IMR-90 (cell line): ENCODE measurements at regions not wholly inside any gene's neighbourhood (a gene's known extent, or its start where the extent isn't known, plus 50 kb on each side); places are given as distances from the start of the nearest gene placed in this dataset.

ENCODE experiments used
- ATAC-seq: fragments of 200-7000 bp; cut with Tn5 transposase; 2 replicates; pipeline ENCODE4 v1.9.1; 2020; ENCODE audit warnings: low read depth, mild to moderate bottlenecking, moderate library complexity
- BruUV-seq: library from RNA; stranded (reverse); fragments of 400-500 nt; replicated peaks from 2 replicates; lab custom pipeline; 2021; lab: Mats Ljungman, UMichigan
- CTCF ChIA-PET: fragments of 300-600 bp; formaldehyde crosslinking; extraction: SDS; loops from one replicate; lab custom pipeline; 2021; ENCODE audit warnings: antibody characterized with exemption; lab: Yijun Ruan, JAX
- POLR2A ChIA-PET: fragments of 300-600 bp; sonication (Branson Sonifier 250); formaldehyde crosslinking; loops from one replicate; lab custom pipeline; 2022; ENCODE audit warnings: antibody characterized with exemption; ENCODE audit not compliant: unreplicated experiment; lab: Charles Lee
- DNase-seq: peaks from one replicate; pipeline ENCODE4 v3.0.0; 2013
- H2AFZ ChIP-seq: replicated peaks from 2 replicates; pipeline ENCODE3; 2013; ENCODE audit warnings: low read length, mild to moderate bottlenecking; ENCODE audit not compliant: poor library complexity
- H2AK5ac ChIP-seq: 2 replicates; pipeline ENCODE4 v1.6.1; 2013; ENCODE audit warnings: low read depth, low read length, inconsistent platforms
- H2AK9ac ChIP-seq: replicated peaks from 2 replicates; pipeline ENCODE3; 2013; ENCODE audit warnings: mild to moderate bottlenecking, low read depth, low read length, moderate library complexity; ENCODE audit not compliant: poor library complexity
- H2BK120ac ChIP-seq: 2 replicates; pipeline ENCODE4 v1.6.1; 2013; ENCODE audit warnings: low read depth, low read length, inconsistent platforms
- H2BK15ac ChIP-seq: 3 replicates; pipeline ENCODE4 v1.6.1; 2013; ENCODE audit warnings: low read depth, low read length, inconsistent platforms
- H2BK20ac ChIP-seq: 2 replicates; pipeline ENCODE4 v1.6.1; 2013; ENCODE audit warnings: low read depth, mild to moderate bottlenecking, inconsistent platforms, low read length, moderate library complexity
- H2BK5ac ChIP-seq: 2 replicates; pipeline ENCODE4 v1.6.1; 2013; ENCODE audit warnings: mild to moderate bottlenecking, low read depth, low read length, inconsistent platforms; ENCODE audit not compliant: poor library complexity, severe bottlenecking
- H3K14ac ChIP-seq: replicated peaks from 2 replicates; pipeline ENCODE4 v1.6.1; 2013; ENCODE audit warnings: low read depth, low read length, inconsistent platforms
- H3K18ac ChIP-seq: 2 replicates; pipeline ENCODE4 v1.6.1; 2013; ENCODE audit warnings: low read depth, low read length, control low read depth
- H3K23ac ChIP-seq: 2 replicates; pipeline ENCODE4 v1.6.1; 2013; ENCODE audit warnings: low read depth, low read length, inconsistent platforms
- H3K27ac ChIP-seq: 2 replicates; pipeline ENCODE4 v1.5.1; 2013; ENCODE audit warnings: mild to moderate bottlenecking, control low read depth, low read length; ENCODE audit not compliant: insufficient read depth
- H3K27me3 ChIP-seq: 2 replicates; pipeline ENCODE4 v1.6.1; 2013; ENCODE audit warnings: low read length; ENCODE audit not compliant: control insufficient read depth, insufficient read depth
- H3K36me3 ChIP-seq: 2 replicates; pipeline ENCODE4 v1.6.1; 2013; ENCODE audit warnings: low read length, mixed read lengths; ENCODE audit not compliant: control insufficient read depth, insufficient read depth
- H3K4ac ChIP-seq: 2 replicates; pipeline ENCODE4 v1.6.1; 2013; ENCODE audit warnings: low read depth, low read length, inconsistent platforms
- H3K4me1 ChIP-seq: 2 replicates; pipeline ENCODE4 v1.6.1; 2013; ENCODE audit warnings: low read length, mixed read lengths; ENCODE audit not compliant: control insufficient read depth, insufficient read depth
- H3K4me2 ChIP-seq: 2 replicates; pipeline ENCODE4 v1.6.1; 2013; ENCODE audit warnings: low read depth, mild to moderate bottlenecking, control low read depth, low read length, moderate library complexity
- H3K4me3 ChIP-seq: 2 replicates; pipeline ENCODE4 v1.5.1; 2013; ENCODE audit warnings: low read depth, mild to moderate bottlenecking, control low read depth, low read length, moderate library complexity; ENCODE audit not compliant: insufficient read depth
- H3K56ac ChIP-seq: 2 replicates; pipeline ENCODE4 v1.6.1; 2013; ENCODE audit warnings: low read length, inconsistent platforms; ENCODE audit not compliant: insufficient read depth; ENCODE audit errors: extremely low read depth
- H3K79me1 ChIP-seq, 2 experiments: 2 replicates each; pipeline ENCODE4 v1.6.1; 2013; ENCODE audit warnings: low read length in 2 of 2, inconsistent platforms in 1 of 2, low read depth in 1 of 2
- H3K9ac ChIP-seq: 2 replicates; pipeline ENCODE4 v1.6.1; 2013; ENCODE audit warnings: low read depth, low read length, control low read depth
- H3K9me1 ChIP-seq: 2 replicates; pipeline ENCODE4 v1.6.1; 2013; ENCODE audit warnings: low read length, inconsistent platforms; ENCODE audit not compliant: insufficient read depth
- H3K9me3 ChIP-seq: 2 replicates; pipeline ENCODE4 v1.6.1; 2013; ENCODE audit warnings: low read length; ENCODE audit not compliant: control insufficient read depth, insufficient read depth
- H4K20me1 ChIP-seq: 2 replicates; pipeline ENCODE4 v1.6.1; 2013; ENCODE audit warnings: low read length, inconsistent platforms; ENCODE audit not compliant: insufficient read depth
- H4K5ac ChIP-seq: 2 replicates; pipeline ENCODE4 v1.6.1; 2013; ENCODE audit warnings: mild to moderate bottlenecking, low read depth, low read length, control low read depth
- H4K8ac ChIP-seq, 2 experiments: 2 replicates each; pipeline ENCODE4 v1.6.1; 2013; ENCODE audit warnings: low read depth in 2 of 2, low read length in 2 of 2, control low read depth in 1 of 2, inconsistent platforms in 1 of 2
- H4K91ac ChIP-seq: 2 replicates; pipeline ENCODE4 v1.6.1; 2013; ENCODE audit warnings: low read depth, low read length, inconsistent platforms; ENCODE audit not compliant: insufficient read depth
- CHD1 ChIP-seq: IDR thresholded peaks from 2 replicates; pipeline ENCODE4 v1.6.1; 2012; ENCODE audit warnings: low read depth, low read length, improper control_type of control experiment
- RAD21 ChIP-seq: IDR thresholded peaks from 2 replicates; pipeline ENCODE4 v1.6.1; 2012; ENCODE audit warnings: low read length, improper control_type of control experiment
- dilution Hi-C: fragments of 300-500 bp; cut with HindIII; formaldehyde crosslinking; loops from one replicate; pipeline ENCODE4 v1.14.3; 2018; ENCODE audit warnings: low sequenced_read_pairs; ENCODE audit not compliant: unreplicated experiment
- in situ Hi-C: fragments of 300-500 bp; cut with MboI; formaldehyde crosslinking; loops from 3 replicates; pipeline ENCODE4 v1.14.3; 2019; ENCODE audit warnings: low sequenced_read_pairs, inconsistent platforms, mixed read lengths
- intact Hi-C: fragments of 100-400 bp; cut with micrococcal nuclease; formaldehyde crosslinking; loops from 2 replicates; pipeline ENCODE4 v1.10.0; 2022

- no peak overlapping the region for H3K9ac ChIP-seq
- H3K36me3 ChIP-seq, result no peaks in the 10 kb centered on the region
- H2BK15ac ChIP-seq, result no peak overlapping the region
- no peak overlapping the region for H2AK9ac ChIP-seq
- H3K4ac ChIP-seq, result no peak overlapping the region
- no peak overlapping the region for H3K56ac ChIP-seq
- H3K14ac ChIP-seq, result no peak overlapping the region
- no peaks in the 10 kb centered on the region for H3K27me3 ChIP-seq
- H3K23ac ChIP-seq, result no peak overlapping the region
- H2BK20ac ChIP-seq, result no peak overlapping the region
- ChIA-PET CTCF (no interaction called here), POLR2A (no interaction called here)
- H2AK5ac ChIP-seq, result no peak overlapping the region
- H3K9me3 ChIP-seq, result no peaks in the 10 kb centered on the region
- H3K4me3 ChIP-seq, result no peak overlapping the region
- no peak overlapping the region for H3K4me2 ChIP-seq
- no peaks in the 10 kb centered on the region for H4K20me1 ChIP-seq
- H2BK120ac ChIP-seq, result no peak overlapping the region
- no peak overlapping the region for H3K18ac ChIP-seq
- H2AFZ ChIP-seq, result no peak overlapping the region
- in situ Hi-C loops (no loop called here), dilution Hi-C loops (no loop called here), intact Hi-C loops (no loop called here)
- H3K27ac ChIP-seq, result no peak overlapping the region
- H4K91ac ChIP-seq, result no peak overlapping the region
- ATAC-seq (no peak), DNase-seq (no peak)
- no peak overlapping the region for H2BK5ac ChIP-seq
- TF ChIP-seq CHD1 (no peak), RAD21 (no peak)
- no peaks in the 10 kb centered on the region for H3K4me1 ChIP-seq
- no peaks in the 10 kb centered on the region for H3K9me1 ChIP-seq
- H3K79me1 ChIP-seq, result no peaks in the 10 kb centered on the region
- BruUV-seq, result no TSS peak
- no peak overlapping the region for H4K8ac ChIP-seq
- H4K5ac ChIP-seq, result no peak overlapping the region
Observed at GRCh38 chr4:28177641-28178040, 1317.0 kb downstream of the STIM2 start.
